ENCODE measurements at regions not wholly inside any gene's neighbourhood (a gene's known extent, or its start where the extent isn't known, plus 50 kb on each side); places are given as distances from the start of the nearest gene placed in this dataset.
"Not testable (repeated sequence)": the region's sequence is repeated elsewhere in the genome, so short reads cannot be mapped to it uniquely, and the experiment has no call there.

DNA sequence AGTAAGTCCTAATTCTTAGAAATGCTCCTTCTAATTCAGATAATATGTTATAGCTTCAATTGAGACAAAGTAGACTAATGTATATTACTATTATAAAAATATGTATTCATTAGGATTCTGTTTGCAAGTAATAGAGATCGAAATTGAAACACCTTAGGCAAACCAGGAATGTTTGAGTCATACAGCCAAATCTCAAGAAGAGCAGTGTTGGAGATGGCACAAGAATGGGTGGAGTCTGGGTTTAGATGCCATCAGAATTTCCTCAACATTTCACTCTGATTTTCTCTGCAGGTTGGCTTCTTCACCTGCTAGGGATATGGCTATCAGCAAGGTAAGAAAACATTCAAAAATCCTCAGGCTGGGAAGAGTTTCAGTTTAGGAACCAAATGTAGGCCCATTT lies 405.4 kb downstream of the CCDC85A start:
- no peak for DNase-seq
- intact Hi-C loops (cut with DNase I) = no loop called here

DNA sequence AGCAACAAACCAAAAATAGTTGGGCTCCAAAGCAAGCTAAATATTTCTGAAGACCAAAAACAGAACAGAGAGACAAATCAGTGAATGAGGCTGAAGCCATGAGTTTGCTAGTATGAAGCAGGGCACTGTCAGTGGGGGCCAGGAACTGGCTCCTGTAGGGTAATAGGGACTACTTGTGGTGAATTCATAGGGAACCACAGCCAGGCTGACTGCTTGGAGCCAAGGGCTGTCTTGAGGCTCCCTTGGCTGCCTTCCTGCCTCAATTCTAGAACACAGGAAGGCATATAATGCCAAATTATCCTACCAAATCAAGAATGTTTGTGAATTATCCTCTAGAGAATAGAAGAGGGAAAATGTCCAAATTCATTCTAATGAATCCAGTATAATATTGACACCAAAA lies 406.0 kb downstream of the CCDC85A start:
- intact Hi-C loops (cut with DNase I) = no loop called here
- peak in 7 of 42 donors; percentile 1 to 37 (median 7) for DNase-seq

DNA sequence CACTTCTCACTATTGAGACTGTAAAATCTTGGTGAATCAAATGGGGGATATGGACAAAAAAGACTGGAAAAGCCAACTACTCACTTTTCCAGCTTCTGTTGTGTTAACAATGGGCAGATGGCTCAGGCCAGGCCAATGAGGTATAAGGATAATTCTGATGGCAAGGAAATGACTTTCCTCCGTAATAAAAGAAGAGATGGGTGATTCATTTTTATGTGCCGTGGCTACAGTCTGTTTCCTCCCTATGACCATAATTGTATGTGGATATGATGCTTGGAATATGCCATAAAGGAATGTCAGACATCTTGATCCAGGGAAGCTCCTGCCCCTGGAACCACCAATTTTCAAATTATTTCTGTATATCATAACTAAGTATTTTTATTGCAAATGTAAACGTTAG lies 406.8 kb downstream of the CCDC85A start:
- intact Hi-C loops (cut with DNase I) = no loop called here
- DNase-seq = no peak

DNA sequence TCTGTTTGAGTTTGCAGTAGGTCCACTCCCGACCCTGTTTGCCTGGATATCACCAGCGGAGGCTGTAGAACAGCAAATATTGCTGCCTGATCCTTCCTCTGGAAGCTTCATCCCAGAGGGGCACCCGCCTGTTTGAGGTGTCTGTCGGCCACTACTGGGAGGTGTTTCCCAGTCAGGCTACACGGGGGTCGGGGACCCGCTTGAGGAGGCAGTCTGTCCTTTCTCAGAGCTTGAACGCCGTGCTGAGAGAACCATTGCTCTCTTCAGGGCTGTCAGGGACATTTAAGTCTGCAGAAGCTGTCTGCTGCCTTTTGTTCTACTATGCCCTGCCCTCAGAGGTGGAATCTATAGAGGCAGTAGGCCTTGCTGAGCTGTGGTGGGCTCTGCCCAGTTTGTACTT lies 422.3 kb downstream of the CCDC85A start:
- intact Hi-C loops (cut with DNase I); DNase-seq: not testable (repeated sequence)

DNA sequence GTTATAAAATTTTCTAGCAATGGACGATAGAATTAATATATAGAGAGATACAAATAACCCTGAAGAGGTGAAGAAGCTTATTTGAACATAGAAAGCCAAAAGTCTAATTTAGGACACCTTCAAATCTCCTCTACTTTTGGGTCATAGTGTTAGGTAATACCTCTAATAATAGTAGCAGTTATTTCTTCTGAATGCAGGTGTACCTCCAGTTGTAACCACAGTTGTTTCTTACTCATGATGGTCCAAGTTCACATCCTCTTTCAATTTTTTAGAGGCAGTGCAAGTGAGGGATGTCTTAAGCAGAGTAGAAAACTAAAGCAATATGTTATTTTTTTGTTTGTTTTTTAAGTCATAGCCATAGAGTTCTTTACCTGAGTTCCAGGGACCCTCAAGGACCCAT lies 429.5 kb downstream of the CCDC85A start:
- intact Hi-C loops (cut with DNase I) = no loop called here
- DNase-seq = no peak

DNA sequence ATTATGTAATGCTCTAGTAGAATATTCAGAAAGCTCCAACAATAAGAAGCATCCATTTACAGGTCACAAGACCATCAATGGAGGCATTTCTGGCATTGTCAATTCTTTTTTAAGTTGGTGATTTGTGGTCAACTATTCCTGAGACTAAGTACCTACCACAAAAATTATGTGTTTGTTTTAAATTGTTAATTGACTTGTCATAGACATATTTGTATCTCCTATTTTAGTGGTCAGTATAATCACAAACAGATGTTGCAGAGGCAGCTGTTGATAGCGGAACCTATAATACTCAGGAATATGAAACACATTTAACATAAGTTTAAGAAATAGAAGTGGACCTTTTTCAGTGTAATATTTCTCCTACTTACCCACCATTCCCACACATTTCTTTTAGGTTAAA lies 430.1 kb downstream of the CCDC85A start:
- no peak for DNase-seq
- intact Hi-C loops (cut with DNase I) = no loop called here

DNA sequence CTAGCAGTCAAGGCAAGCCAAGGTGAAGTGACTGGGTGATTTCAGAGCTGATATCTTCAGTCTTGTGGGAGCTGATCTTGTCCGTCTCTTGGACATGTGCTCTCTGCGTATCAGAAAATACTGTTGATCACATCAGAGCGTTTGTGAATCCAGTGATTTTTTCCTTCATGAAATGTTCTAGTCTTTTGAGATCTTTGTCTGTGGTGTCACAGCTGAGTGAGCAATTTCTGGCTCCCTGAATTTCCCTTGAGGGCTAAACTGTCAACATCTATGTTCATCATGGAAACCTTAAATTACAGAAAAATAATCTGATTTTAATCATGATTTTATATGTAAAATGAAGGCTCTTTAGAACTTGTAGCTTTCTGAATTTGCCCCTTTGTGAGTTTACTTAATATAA lies 432.0 kb downstream of the CCDC85A start:
- intact Hi-C loops (cut with DNase I) = no loop called here

DNA sequence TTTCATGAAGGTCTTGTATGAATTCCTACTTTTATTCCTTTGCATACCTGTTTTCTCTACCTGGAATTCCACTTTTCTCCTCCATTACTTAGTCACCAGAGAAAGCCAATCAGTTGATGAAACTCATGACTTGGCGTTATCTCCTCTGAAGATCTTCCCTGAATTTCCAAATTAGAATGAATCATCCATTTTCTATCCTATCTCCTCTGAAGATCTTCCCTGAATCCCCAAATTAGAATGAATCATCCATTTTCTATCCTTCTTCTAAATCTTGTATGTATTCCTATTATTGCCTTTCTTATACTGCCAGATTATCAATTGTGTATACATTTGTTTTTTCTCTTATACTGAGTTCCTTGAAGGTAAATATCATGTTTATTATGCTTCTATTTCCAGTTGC lies 440.4 kb downstream of the CCDC85A start:
- DNase-seq = no peak
- intact Hi-C loops (cut with DNase I) = no loop called here

More for the DNA sequence above, 432.0 kb downstream of the CCDC85A start:
- no peak for DNase-seq

DNA sequence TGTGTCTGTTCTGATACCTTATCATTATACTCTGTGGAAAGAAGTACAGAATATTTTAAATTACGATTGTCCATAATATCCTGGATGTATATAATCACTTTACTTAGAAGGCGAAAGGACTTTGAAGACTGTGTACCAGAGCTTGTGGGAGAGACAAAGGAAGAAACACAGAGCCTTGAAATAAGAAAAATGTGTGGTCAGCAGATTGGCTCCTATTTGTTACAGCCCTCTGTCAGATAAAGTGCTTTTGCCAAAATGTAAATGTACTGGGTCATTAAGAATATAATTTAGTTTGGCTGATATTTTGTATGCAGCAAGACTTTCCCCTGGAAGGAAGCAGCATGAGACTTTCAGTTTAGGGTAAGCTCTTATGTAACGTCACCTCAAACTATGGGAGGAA lies 443.1 kb downstream of the CCDC85A start:
- DNase-seq = no peak
- intact Hi-C loops (cut with DNase I) = no loop called here

DNA sequence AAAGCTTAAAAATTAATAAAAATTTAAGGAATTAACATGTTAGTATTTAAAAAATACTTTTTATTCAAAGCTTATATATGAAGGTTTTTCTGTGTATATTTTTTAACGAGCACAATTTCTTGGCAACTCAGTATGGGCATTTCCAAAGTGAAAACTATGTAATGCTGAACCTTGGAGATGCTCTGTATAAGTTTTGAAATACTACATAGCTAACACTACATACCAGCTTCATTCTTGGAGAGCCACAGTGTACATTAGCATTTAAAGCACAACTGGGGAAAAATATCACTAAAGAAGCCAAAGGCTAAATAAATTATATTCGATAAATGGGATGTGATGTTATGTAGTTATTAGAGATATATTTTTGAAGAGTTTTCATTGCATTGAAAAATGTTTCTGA lies 446.5 kb downstream of the CCDC85A start:
- DNase-seq = no peak
- intact Hi-C loops (cut with DNase I) = no loop called here

DNA sequence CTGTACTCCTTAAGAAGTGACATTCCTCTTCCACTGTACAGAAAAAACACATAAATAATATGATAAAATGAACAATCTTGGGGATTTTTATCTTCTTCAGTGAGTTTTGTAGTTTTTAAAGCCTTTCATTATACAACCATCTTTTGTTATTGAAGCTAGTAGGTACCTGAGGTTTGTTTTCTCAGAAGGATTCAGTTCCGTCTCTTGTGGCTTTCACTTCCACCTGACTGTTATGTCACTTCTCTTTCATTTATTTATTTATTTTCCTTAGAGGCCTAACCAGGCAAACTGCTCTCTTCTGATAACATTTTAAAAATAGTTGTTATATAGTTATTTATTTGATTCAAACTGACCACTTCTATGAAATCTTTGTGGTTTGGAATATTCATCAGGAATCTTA lies 464.2 kb downstream of the CCDC85A start:
- intact Hi-C loops (cut with DNase I) = no loop called here
- no peak for DNase-seq

DNA sequence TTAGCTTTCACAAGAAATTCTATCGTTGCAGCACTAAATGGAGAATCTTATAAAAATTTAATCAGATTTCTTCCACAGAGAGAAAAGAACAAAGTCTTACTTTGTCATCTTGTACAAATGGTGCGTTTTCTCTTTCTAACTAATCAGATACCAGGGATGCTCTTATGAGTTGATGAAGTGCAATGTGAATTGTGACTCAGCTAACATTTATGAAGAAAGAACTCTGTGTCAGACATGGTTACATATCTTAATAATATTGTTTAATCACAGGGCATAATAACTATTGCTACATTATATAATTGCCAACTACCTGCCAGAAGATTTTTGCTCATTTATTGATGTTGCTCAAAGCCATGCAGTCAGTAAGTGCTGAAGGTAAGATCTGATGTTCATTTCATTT lies 465.0 kb downstream of the CCDC85A start:
- intact Hi-C loops (cut with DNase I) = no loop called here
- DNase-seq = no peak

DNA sequence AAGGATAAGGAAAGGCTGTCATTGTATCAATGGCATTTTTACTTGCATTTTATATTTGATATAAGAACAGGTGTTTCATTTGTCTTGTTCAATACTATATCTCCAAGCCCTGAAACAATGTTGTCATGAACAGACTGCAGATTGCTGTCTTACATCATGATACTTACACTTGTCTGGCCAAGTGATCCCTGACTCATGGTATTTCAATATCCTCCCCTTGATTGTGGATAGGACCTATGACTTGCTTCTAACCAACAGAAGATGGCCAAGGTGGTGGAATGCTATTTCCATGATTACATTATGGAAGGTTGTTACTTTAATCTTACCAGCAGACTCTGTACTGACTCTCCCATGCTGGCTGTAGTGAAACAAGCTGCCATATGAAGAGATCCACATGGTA lies 471.1 kb downstream of the CCDC85A start:
- intact Hi-C loops (cut with DNase I) = no loop called here
- DNase-seq = no peak

DNA sequence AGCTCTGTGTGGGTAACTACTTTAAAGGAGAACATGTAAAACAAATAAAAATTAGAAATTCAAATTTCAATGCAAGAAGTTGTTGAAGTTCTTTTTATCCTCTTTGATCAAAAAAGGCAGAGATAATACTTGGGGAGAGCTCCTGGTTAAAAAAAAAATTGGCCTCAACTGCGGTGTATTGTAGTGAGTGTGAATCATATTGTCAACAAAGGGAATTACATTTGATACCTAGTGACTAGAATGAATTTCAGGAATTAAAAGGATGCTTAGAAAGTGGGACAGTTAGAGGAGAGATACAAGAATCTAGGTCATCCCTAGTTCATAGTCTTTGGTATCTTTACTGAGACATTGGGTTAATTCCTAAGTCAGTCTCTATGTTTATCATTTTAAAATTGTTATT lies 473.0 kb downstream of the CCDC85A start:
- DNase-seq = no peak
- intact Hi-C loops (cut with DNase I) = no loop called here

DNA sequence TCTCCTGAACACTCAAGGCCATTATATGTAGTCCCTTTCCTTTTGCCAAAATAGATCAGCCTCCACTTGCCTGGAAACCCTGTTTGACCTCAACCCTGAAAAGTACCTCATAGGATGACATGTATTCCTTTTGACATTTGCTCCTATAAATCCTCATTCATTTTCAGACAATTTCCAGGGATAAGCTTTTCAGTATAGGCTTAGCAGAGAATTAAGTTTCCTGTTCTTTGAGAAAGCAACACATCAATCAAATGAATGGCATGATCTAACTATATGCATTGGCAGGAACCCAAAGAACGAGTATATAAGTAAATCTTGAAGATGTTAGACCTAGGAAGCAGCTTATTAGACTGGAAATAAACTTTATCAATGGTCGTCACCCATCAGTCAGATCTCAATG lies 483.0 kb downstream of the CCDC85A start:
- intact Hi-C loops (cut with DNase I) = no loop called here
- no peak for DNase-seq

DNA sequence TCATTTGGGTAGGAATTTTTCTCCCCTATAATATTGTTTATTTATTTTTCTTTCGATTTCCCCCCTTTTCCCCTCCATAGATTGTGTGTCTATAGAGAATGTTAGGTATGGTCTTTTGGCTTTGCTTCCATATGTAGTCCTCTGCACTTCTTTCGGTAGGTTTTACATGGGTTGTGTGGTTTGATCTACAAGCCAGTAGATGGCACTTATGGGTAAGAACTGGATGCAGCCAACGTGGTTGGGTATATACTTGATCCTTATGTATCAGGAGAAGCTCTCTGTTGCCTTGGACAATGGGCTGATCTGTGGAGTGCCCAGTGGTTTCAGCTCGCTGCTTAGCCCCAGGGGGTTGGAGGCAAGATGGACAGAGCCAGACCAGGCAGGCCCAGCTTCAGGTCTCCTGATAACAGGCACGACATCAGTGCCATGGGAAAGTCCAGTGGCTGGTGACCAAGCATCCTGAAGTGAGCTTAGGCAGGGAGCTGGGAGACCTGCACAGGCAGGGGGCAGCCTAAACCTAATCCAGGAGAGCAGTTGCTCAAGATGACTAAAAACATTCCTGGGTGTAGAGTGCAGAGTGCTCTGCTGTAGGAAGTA lies 488.3 kb downstream of the CCDC85A start:
- intact Hi-C loops (cut with DNase I) = no loop called here
- no peak for DNase-seq

DNA sequence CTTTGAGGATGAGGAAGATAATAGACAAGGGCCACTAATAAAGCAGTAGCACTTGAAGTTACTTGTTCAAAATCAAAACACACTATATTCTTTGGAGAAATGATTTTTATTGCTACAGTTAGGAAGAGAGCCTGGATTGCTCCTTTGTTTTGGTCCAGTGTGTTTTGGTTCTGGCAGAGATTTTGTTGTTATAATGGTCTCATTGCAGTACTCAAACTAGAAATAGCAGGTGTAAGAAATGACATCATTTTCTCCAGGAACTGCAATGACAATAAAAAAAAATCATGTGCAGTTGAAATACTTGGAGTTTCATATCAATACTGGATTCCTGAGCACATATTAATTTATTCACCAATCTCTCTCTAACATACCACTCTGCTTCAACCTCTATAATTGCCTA lies 490.3 kb downstream of the CCDC85A start:
- no peak for DNase-seq
- intact Hi-C loops (cut with DNase I) = no loop called here

DNA sequence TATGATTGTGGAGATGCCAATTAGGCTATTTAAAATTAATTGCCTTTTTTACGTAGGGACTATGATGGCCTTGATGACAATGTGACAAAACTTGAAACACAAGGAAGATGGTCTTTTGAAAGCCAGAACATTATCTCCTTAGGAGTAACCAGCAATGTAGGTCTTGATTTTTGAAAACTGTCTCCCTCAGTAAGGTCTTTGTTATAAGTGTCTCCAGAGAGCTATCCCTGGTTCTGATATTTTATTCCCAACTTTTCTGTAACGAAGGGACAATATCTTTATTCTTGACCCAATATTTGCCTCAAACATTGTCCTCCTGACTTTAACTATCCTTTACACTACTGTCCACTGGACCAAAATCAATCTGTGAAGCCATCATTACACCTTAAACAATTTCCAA lies 493.2 kb downstream of the CCDC85A start:
- DNase-seq = no peak
- intact Hi-C loops (cut with DNase I) = no loop called here

DNA sequence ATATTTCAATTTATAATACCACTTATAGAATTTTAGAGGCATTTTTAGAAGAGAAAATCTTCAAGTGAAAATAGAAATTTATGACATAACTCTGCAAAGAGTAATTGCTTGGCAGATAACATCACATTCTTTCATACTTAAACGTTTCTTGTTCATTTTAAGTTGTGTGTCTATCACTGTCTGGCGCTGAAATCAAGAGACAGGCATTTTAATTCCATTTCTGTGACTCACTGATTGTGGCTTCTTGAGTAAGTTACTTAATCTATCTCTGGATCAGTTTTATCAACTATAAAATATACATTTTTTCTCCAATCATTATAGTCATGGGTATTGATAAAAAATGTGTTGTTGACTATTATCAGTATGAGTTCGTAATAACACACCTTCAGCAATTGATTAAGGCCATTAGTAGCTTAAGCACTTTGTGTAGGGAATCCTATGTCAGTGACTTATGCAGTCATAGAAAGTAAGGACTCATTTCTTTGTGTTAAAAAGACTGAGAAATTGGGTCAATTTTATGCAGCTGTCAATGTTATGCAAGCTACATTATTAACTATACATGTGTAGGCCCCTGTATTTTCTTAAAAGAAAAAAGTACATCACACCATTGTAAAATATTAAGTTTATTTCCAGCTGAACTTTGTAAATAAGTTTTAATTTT lies 497.3 kb downstream of the CCDC85A start:
- intact Hi-C loops (cut with DNase I) = no loop called here

DNA sequence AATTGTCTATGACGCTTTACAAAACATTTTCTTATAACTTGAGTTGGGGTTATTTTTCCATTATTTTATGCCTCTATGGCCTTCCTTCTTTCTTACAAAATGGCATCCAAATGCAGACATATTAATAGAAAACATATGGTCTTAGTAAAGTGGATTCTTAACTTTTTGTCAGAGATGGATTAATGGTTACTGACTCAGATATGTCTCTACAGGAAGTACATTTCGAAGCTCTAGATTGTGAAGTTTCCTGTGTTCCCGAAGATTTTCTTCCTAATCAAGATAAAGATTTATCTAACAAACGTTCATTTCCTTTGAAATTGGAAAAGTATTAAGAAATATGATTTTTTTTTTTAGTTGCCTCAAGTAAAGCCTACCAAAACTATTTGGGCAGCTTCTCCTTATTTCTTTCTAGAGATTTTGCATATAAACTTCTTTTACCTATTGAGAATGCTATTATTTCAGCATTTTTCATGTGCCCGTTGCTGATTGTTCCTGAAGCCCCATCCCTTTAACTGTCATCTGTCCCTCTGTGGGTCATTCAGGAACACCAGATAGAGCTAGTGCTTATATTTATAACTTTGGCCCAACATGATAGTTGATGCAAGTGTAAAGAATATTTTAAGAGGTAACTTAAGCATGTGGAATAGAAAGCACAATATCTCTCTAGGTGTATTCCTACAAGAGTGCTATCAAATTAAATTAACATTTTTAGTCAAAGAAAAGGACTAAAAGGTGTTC lies 498.0 kb downstream of the CCDC85A start:
- intact Hi-C loops (cut with DNase I) = no loop called here
- no peak for DNase-seq

More for the DNA sequence above, 497.3 kb downstream of the CCDC85A start:
- no peak for DNase-seq

DNA sequence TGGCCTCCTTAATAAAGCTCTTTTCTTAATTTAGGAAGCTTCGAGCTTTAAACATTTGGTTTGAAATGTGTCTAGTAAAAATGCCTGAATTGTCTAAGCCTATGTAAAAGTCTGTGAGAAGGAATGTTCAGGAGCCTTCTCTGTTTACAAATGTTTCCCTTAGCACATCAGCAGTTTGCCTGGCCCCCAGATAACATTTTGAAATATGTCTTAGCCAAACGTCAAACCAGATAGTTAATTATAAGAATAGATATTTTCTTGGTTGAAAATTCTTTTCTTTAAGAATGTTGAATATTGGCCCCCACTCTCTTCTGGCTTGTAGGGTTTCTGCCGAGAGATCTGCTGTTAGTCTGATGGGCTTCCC lies 498.6 kb downstream of the CCDC85A start:
- intact Hi-C loops (cut with DNase I) = no loop called here
- no peak for DNase-seq
